ENCODE measurements at regions not wholly inside any gene's neighbourhood (a gene's known extent, or its start where the extent isn't known, plus 50 kb on each side); places are given as distances from the start of the nearest gene placed in this dataset.

DNA sequence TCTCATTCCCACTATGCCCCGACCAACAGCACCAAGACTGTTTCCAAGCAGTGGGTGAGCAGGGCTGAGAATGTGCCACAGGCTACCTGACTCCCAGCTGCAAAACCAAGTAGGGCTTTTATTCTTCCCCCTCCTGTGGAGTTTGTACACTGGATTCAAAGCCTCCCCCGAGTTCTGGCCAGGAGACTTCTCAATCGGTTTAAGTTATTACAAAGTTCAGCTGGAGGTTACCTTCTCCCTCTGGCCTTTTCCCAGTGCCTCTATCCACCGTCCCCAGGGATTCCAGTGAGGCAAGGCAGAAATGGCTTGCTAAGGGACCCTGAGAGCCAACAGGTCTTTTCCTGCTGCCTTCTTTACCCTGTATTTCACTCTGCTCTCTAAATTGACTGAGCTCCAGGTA, 217.0 kb downstream of the ADGRG6 start:
- ChIA-PET POLR2A (no interaction called here), CTCF (interaction anchor here (2.4 kb wide), 1 partner anchor 44 kb away, joined by 13 read pairs; no protein-coding TSS in a partner anchor)
- no peaks in the 10 kb centered on the region for H3K4me1 ChIP-seq (ENCODE audit: control insufficient read depth, insufficient read depth, low read length)
- no peaks in the 10 kb centered on the region for H3K36me3 ChIP-seq (ENCODE audit: control insufficient read depth in 2 of 2, insufficient read depth in 1 of 2, low read length in 2 of 2)
- no peak overlapping the region for H3K27ac ChIP-seq (ENCODE audit: extremely low read depth, low read depth, low read length)
- TF ChIP-seq, protein P1, sequence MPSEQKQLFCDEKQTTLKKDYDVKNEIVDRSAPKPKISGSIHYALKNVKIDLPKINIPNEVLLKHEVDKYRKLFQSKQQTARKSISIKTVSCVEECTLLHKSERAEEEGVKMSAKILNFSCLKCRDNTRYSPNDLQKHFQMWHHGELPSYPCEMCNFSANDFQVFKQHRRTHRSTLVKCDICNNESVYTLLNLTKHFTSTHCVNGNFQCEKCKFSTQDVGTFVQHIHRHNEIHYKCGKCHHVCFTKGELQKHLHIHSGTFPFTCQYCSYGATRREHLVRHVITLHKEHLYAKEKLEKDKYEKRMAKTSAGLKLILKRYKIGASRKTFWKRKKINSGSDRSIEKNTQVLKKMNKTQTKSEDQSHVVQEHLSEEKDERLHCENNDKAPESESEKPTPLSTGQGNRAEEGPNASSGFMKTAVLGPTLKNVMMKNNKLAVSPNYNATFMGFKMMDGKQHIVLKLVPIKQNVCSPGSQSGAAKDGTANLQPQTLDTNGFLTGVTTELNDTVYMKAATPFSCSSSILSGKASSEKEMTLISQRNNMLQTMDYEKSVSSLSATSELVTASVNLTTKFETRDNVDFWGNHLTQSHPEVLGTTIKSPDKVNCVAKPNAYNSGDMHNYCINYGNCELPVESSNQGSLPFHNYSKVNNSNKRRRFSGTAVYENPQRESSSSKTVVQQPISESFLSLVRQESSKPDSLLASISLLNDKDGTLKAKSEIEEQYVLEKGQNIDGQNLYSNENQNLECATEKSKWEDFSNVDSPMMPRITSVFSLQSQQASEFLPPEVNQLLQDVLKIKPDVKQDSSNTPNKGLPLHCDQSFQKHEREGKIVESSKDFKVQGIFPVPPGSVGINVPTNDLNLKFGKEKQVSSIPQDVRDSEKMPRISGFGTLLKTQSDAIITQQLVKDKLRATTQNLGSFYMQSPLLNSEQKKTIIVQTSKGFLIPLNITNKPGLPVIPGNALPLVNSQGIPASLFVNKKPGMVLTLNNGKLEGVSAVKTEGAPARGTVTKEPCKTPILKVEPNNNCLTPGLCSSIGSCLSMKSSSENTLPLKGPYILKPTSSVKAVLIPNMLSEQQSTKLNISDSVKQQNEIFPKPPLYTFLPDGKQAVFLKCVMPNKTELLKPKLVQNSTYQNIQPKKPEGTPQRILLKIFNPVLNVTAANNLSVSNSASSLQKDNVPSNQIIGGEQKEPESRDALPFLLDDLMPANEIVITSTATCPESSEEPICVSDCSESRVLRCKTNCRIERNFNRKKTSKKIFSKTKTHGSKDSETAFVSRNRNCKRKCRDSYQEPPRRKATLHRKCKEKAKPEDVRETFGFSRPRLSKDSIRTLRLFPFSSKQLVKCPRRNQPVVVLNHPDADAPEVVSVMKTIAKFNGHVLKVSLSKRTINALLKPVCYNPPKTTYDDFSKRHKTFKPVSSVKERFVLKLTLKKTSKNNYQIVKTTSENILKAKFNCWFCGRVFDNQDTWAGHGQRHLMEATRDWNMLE (tag by site-specific recombination; conservative IDR thresholded peaks at IDR 0.05; ENCODE audit: low read depth), result no peak
- TF ChIP-seq, protein P2, sequence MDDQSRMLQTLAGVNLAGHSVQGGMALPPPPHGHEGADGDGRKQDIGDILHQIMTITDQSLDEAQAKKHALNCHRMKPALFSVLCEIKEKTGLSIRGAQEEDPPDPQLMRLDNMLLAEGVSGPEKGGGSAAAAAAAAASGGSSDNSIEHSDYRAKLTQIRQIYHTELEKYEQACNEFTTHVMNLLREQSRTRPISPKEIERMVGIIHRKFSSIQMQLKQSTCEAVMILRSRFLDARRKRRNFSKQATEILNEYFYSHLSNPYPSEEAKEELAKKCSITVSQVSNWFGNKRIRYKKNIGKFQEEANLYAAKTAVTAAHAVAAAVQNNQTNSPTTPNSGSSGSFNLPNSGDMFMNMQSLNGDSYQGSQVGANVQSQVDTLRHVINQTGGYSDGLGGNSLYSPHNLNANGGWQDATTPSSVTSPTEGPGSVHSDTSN (CRISPR knock-in tag; IDR thresholded peaks at IDR 0.05), result no peak
- TF ChIP-seq EGR2 (tag by site-specific recombination; IDR thresholded peaks at IDR 0.05; ENCODE audit: low read depth) (no peak), ZNF521 (tag by site-specific recombination; IDR thresholded peaks at IDR 0.05) (no peak), KLF9 (tag by site-specific recombination; IDR thresholded peaks at IDR 0.05; ENCODE audit: low read depth) (no peak), ZNF221 (tag by site-specific recombination; IDR thresholded peaks at IDR 0.05; ENCODE audit: borderline replicate concordance) (no peak)
- no peak overlapping the region for H3K4me3 ChIP-seq (ENCODE audit: low read depth, low read length)
- no peaks in the 10 kb centered on the region for H3K9me3 ChIP-seq (ENCODE audit: control insufficient read depth, insufficient read depth, low read depth, low read length)

DNA sequence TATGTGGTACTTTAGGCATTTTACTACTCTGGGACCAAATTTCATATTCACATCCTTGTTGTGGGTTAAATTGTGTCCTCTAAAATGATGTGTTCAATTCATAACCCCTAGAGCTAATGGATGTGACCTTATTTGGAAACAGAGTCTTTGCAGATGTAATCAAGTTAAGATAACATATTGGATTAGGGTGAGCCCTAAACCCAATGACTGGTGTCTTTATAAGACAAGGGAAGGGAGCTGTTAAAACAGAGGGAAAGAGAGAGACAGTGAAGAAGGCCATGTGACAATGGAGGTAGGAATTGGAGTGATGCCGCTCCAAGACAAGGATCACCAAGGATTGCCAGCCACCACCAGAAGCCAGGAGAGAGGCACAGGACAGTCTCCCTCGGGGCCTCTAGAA, 220.0 kb downstream of the ADGRG6 start:
- Histone ChIP-seq H3K4me1 (ENCODE audit: control insufficient read depth, insufficient read depth, low read length) (no peaks in the 10 kb centered on the region), H3K9me3 (ENCODE audit: control insufficient read depth, insufficient read depth, low read depth, low read length) (no peaks in the 10 kb centered on the region), H3K4me3 (ENCODE audit: low read depth, low read length) (no peak overlapping the region), H3K27ac (ENCODE audit: extremely low read depth, low read depth, low read length) (no peak overlapping the region), H3K36me3 (ENCODE audit: control insufficient read depth in 2 of 2, insufficient read depth in 1 of 2, low read length in 2 of 2) (no peaks in the 10 kb centered on the region)
- POLR2A ChIA-PET, result no interaction called here
- CTCF ChIA-PET, result interaction anchor here (2.0 kb wide), 1 partner anchor 47 kb away, joined by 7 read pairs; no protein-coding TSS in a partner anchor
- TF ChIP-seq, protein P3, sequence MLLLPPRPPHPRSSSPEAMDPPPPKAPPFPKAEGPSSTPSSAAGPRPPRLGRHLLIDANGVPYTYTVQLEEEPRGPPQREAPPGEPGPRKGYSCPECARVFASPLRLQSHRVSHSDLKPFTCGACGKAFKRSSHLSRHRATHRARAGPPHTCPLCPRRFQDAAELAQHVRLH (tag by site-specific recombination; IDR thresholded peaks at IDR 0.05), result no peak
- TF ChIP-seq, protein P4, sequence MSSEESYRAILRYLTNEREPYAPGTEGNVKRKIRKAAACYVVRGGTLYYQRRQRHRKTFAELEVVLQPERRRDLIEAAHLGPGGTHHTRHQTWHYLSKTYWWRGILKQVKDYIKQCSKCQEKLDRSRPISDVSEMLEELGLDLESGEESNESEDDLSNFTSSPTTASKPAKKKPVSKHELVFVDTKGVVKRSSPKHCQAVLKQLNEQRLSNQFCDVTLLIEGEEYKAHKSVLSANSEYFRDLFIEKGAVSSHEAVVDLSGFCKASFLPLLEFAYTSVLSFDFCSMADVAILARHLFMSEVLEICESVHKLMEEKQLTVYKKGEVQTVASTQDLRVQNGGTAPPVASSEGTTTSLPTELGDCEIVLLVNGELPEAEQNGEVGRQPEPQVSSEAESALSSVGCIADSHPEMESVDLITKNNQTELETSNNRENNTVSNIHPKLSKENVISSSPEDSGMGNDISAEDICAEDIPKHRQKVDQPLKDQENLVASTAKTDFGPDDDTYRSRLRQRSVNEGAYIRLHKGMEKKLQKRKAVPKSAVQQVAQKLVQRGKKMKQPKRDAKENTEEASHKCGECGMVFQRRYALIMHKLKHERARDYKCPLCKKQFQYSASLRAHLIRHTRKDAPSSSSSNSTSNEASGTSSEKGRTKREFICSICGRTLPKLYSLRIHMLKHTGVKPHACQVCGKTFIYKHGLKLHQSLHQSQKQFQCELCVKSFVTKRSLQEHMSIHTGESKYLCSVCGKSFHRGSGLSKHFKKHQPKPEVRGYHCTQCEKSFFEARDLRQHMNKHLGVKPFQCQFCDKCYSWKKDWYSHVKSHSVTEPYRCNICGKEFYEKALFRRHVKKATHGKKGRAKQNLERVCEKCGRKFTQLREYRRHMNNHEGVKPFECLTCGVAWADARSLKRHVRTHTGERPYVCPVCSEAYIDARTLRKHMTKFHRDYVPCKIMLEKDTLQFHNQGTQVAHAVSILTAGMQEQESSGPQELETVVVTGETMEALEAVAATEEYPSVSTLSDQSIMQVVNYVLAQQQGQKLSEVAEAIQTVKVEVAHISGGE (tag by site-specific recombination; conservative IDR thresholded peaks at IDR 0.05; ENCODE audit: low read depth), result no peak
- TF ChIP-seq ZNF792 (tag by site-specific recombination; IDR thresholded peaks at IDR 0.05), result no peak
- no peak for TF ChIP-seq BCL11B (tag by site-specific recombination; IDR thresholded peaks at IDR 0.05; ENCODE audit: low read depth)
- no peak for TF ChIP-seq ZNF549 (tag by site-specific recombination; IDR thresholded peaks at IDR 0.05)
- no peak for TF ChIP-seq PRDM1 (tag by site-specific recombination; IDR thresholded peaks at IDR 0.05)
- TF ChIP-seq ZNF670 (tag by site-specific recombination; IDR thresholded peaks at IDR 0.05; ENCODE audit: low read depth), result no peak
- no peak for TF ChIP-seq ZNF335 (tag by site-specific recombination; conservative IDR thresholded peaks at IDR 0.05)
- TF ChIP-seq ZNF658 (tag by site-specific recombination; IDR thresholded peaks at IDR 0.05), result no peak
- TF ChIP-seq ZNF555 (tag by site-specific recombination; conservative IDR thresholded peaks at IDR 0.05), result no peak
- TF ChIP-seq SCRT1 (tag by site-specific recombination; IDR thresholded peaks at IDR 0.05; ENCODE audit: borderline replicate concordance), result no peak
- TF ChIP-seq ZNF157 (tag by site-specific recombination; IDR thresholded peaks at IDR 0.05), result no peak
- TF ChIP-seq ZNF791 (tag by site-specific recombination; IDR thresholded peaks at IDR 0.05), result no peak
- no peak for TF ChIP-seq ZNF202 (tag by site-specific recombination; IDR thresholded peaks at IDR 0.05; ENCODE audit: borderline replicate concordance)
- TF ChIP-seq RBAK (tag by site-specific recombination; IDR thresholded peaks at IDR 0.05), result no peak
- no peak for TF ChIP-seq ZFP37 (tag by site-specific recombination; IDR thresholded peaks at IDR 0.05)

All from HEK293 (cell line).